Endothelial cell of umbilical vein (primary cell): ENCODE measurements at regions not wholly inside any gene's neighbourhood (a gene's known extent, or its start where the extent isn't known, plus 50 kb on each side); places are given as distances from the start of the nearest gene placed in this dataset.

Experiments
- BruUV-seq: library from RNA; stranded (reverse); fragments of 400-500 nt; replicated peaks from 2 replicates; lab custom pipeline; 2021; lab: Mats Ljungman, UMichigan
- CTCF ChIA-PET: fragments of 300-600, 350-600 bp; sonication (Branson Sonifier 250); formaldehyde crosslinking; loops from one replicate; lab custom pipeline; 2021; ENCODE audit warnings: antibody characterized with exemption, inconsistent platforms; lab: Charles Lee
- POLR2A ChIA-PET: fragments of 300-600, 350-600 bp; sonication (Branson Sonifier 250); formaldehyde crosslinking; loops from one replicate; lab custom pipeline; 2021; ENCODE audit warnings: antibody characterized with exemption, inconsistent platforms; lab: Charles Lee
- DNase-seq: peaks from one replicate; pipeline ENCODE4 v3.0.0-alpha.2; 2011; ENCODE audit warnings: low read depth, low spot score
- FAIRE-seq: peaks from 2 replicates; lab custom pipeline; 2011; peaks lifted over from hg19 to GRCh38; lab: Jason Lieb, UNC
- H2AFZ ChIP-seq: 2 replicates; pipeline ENCODE4 v1.6.0; 2012; ENCODE audit warnings: low read depth, low read length, control low read depth, inconsistent platforms
- H3K27ac ChIP-seq: 2 replicates; pipeline ENCODE4 v1.5.1; 2011; ENCODE audit warnings: low read depth, mild to moderate bottlenecking, control low read depth, low read length, moderate library complexity; ENCODE audit not compliant: insufficient read depth
- H3K27me3 ChIP-seq, 2 experiments: 2 replicates each; pipeline versions ENCODE4 v1.6.0 to v1.6.1; 2011; ENCODE audit warnings: low read length in 2 of 2, mixed read lengths in 1 of 2; ENCODE audit not compliant: control insufficient read depth in 2 of 2, insufficient read depth in 2 of 2
- H3K36me3 ChIP-seq, 2 experiments: 2 replicates in 1 of 2; 3 replicates in 1 of 2; pipeline ENCODE4 v1.5.1; 2011; ENCODE audit warnings: low read length in 2 of 2, mild to moderate bottlenecking in 1 of 2, moderate library complexity in 1 of 2; ENCODE audit not compliant: control insufficient read depth in 2 of 2, insufficient read depth in 2 of 2; ENCODE audit errors: extremely low read depth in 1 of 2
- H3K4me1 ChIP-seq: 3 replicates; pipeline ENCODE4 v1.5.1; 2011; ENCODE audit warnings: mild to moderate bottlenecking, low read length; ENCODE audit not compliant: control insufficient read depth, insufficient read depth; ENCODE audit errors: extremely low read depth
- H3K4me2 ChIP-seq: 2 replicates; pipeline ENCODE4 v1.6.1; 2011; ENCODE audit warnings: low read length, control low read depth, mixed read lengths; ENCODE audit not compliant: insufficient read depth
- H3K4me3 ChIP-seq, 3 experiments: fragments of 200-600 bp in 1 of 3; sonication (generic), shearing (Covaris generic) in 1 of 3; replicated peaks in 1 of 3; 2 replicates each; pipeline ENCODE4 v1.5.1; 2011 to 2016; ENCODE audit warnings: control low read depth in 3 of 3, low read length in 3 of 3, mild to moderate bottlenecking in 2 of 3, inconsistent platforms in 1 of 3, low read depth in 1 of 3, moderate library complexity in 1 of 3; ENCODE audit not compliant: insufficient read depth in 1 of 3
- H3K79me2 ChIP-seq: 2 replicates; pipeline ENCODE4 v1.6.0; 2012; ENCODE audit warnings: low read length, inconsistent platforms; ENCODE audit not compliant: control insufficient read depth, insufficient read depth
- H3K9ac ChIP-seq: replicated peaks from 2 replicates; pipeline ENCODE3; 2011; ENCODE audit warnings: low read length, control low read depth; ENCODE audit not compliant: insufficient read depth; ENCODE audit errors: extremely low read depth
- H3K9me1 ChIP-seq: replicated peaks from 3 replicates; pipeline ENCODE4 v1.6.0; 2011; ENCODE audit warnings: mild to moderate bottlenecking, low read length; ENCODE audit not compliant: control insufficient read depth, insufficient read depth; ENCODE audit errors: extremely low read depth
- H3K9me3 ChIP-seq: replicated peaks from 2 replicates; pipeline ENCODE4 v1.5.1; 2012; ENCODE audit warnings: low read length, inconsistent platforms; ENCODE audit not compliant: control insufficient read depth, insufficient read depth
- H4K20me1 ChIP-seq: replicated peaks from 2 replicates; pipeline ENCODE3; 2011; ENCODE audit warnings: mild to moderate bottlenecking, low read length; ENCODE audit not compliant: control insufficient read depth, insufficient read depth; ENCODE audit errors: extremely low read depth
- EZH2 ChIP-seq: IDR thresholded peaks from 2 replicates; pipeline ENCODE4 v1.6.1; 2012; ENCODE audit warnings: borderline replicate concordance, low read depth, mild to moderate bottlenecking, moderate library complexity, low read length, inconsistent platforms; ENCODE audit not compliant: severe bottlenecking
- FOS ChIP-seq: IDR thresholded peaks from 2 replicates; pipeline ENCODE4 v1.6.1; 2011; ENCODE audit warnings: mild to moderate bottlenecking, low read length, moderate library complexity, borderline replicate concordance; ENCODE audit not compliant: insufficient read depth
- GATA2 ChIP-seq: IDR thresholded peaks from 2 replicates; pipeline ENCODE4 v1.7.0; 2011; ENCODE audit warnings: low read depth, mild to moderate bottlenecking, moderate library complexity, mixed read lengths, low read length; ENCODE audit not compliant: insufficient read length, insufficient read depth
- JUN ChIP-seq: IDR thresholded peaks from 2 replicates; pipeline ENCODE4 v1.6.1; 2011; ENCODE audit warnings: borderline replicate concordance, low read depth; ENCODE audit not compliant: insufficient read length, insufficient read depth
- MYC ChIP-seq: IDR thresholded peaks from one replicate; pipeline ENCODE4 v1.6.1; 2011; ENCODE audit warnings: mild to moderate bottlenecking, low read depth, low read length
- POLR2A ChIP-seq: IDR thresholded peaks from 2 replicates; pipeline ENCODE4 v1.6.1; 2012; ENCODE audit warnings: low read depth, mild to moderate bottlenecking, control low read depth, low read length
- POLR2AphosphoS5 ChIP-seq: IDR thresholded peaks from 2 replicates; pipeline ENCODE4 v1.6.1; 2012; ENCODE audit warnings: low read depth, mild to moderate bottlenecking, control low read depth, low read length, moderate library complexity; ENCODE audit not compliant: insufficient read depth
- dilution Hi-C: fragments of 300-500 bp; cut with MboI; formaldehyde crosslinking; loops from one replicate; pipeline ENCODE4 v1.15.0; 2019; ENCODE audit warnings: low sequenced_read_pairs; ENCODE audit not compliant: extremely low pct_ligation_motif_present
- intact Hi-C: fragments of 100-400 bp; cut with micrococcal nuclease; formaldehyde crosslinking; loops from one replicate; pipeline ENCODE4 v1.10.0; 2022
- TF ChIP-seq, protein P1 (sequence below), 2 donors: IDR thresholded peaks; 1 replicate in 1 of 2; 2 replicates in 1 of 2; pipeline ENCODE4 v1.5.1; 2011; ENCODE audit warnings: low read length in 2 of 2, mild to moderate bottlenecking in 2 of 2, moderate library complexity in 2 of 2, control low read depth in 1 of 2, inconsistent platforms in 1 of 2, low read depth in 1 of 2; ENCODE audit not compliant: insufficient read depth in 1 of 2; ENCODE audit errors: extremely low read depth in 1 of 2
- TF ChIP-seq, protein P2 (sequence below): IDR thresholded peaks from 2 replicates; pipeline ENCODE4 v1.6.1; 2011; ENCODE audit not compliant: insufficient read depth, insufficient read length

DNA sequence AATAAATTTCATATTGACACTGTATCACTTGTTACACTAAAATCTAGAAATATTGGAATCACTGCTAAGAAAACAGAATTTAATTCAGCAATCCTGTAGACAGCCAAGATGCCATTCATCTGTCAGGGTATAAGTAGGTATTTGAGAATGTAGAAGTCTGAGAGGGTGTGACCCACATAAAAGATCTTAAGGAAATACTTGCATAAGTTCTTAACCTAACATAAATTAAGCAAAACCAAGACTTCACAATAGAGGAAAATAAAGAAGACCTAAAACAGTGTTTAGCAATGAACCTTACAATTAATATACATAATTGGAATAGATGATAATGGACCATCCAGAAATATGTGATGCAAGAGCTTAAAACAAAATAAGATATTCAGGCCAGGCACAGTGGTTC lies 636.2 kb downstream of the TBC1D4 start:
- intact Hi-C loops (no loop called here), dilution Hi-C loops (no loop called here)
- Histone ChIP-seq H3K4me2 (no peak overlapping the region), H3K27me3 (no peaks in the 10 kb centered on the region), H3K36me3 (no peaks in the 10 kb centered on the region), H3K4me3 (no peak overlapping the region), H3K9ac (no peak overlapping the region), H3K4me1 (no peaks in the 10 kb centered on the region), H2AFZ (no peak overlapping the region), H3K79me2 (no peaks in the 10 kb centered on the region), H3K27ac (no peak overlapping the region), H4K20me1 (no peaks in the 10 kb centered on the region), H3K9me1 (no peaks in the 10 kb centered on the region), H3K9me3 (no peaks in the 10 kb centered on the region)
- FAIRE-seq (no peak), DNase-seq (no peak)
- no peak for TF ChIP-seq POLR2AphosphoS5
- TF ChIP-seq MYC = no peak
- no peak for TF ChIP-seq EZH2
- no peak for TF ChIP-seq POLR2A
- TF ChIP-seq GATA2 = no peak
- TF ChIP-seq, protein P1, sequence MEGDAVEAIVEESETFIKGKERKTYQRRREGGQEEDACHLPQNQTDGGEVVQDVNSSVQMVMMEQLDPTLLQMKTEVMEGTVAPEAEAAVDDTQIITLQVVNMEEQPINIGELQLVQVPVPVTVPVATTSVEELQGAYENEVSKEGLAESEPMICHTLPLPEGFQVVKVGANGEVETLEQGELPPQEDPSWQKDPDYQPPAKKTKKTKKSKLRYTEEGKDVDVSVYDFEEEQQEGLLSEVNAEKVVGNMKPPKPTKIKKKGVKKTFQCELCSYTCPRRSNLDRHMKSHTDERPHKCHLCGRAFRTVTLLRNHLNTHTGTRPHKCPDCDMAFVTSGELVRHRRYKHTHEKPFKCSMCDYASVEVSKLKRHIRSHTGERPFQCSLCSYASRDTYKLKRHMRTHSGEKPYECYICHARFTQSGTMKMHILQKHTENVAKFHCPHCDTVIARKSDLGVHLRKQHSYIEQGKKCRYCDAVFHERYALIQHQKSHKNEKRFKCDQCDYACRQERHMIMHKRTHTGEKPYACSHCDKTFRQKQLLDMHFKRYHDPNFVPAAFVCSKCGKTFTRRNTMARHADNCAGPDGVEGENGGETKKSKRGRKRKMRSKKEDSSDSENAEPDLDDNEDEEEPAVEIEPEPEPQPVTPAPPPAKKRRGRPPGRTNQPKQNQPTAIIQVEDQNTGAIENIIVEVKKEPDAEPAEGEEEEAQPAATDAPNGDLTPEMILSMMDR (IDR thresholded peaks at IDR 0.05; ENCODE audit: extremely low read depth in 1 of 2, insufficient read depth in 1 of 2, low read depth in 1 of 2, low read length in 2 of 2) = no peak
- TF ChIP-seq, protein P2, sequence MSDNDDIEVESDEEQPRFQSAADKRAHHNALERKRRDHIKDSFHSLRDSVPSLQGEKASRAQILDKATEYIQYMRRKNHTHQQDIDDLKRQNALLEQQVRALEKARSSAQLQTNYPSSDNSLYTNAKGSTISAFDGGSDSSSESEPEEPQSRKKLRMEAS = no peak
- no peak for TF ChIP-seq FOS
- TF ChIP-seq JUN = no peak
- no TSS peak for BruUV-seq
- ChIA-PET CTCF (interaction anchor here (1.2 to 1.7 kb wide), 2 partner anchors 11 to 14 kb away, joined by 4 to 5 read pairs; no protein-coding TSS in a partner anchor), POLR2A (no interaction called here)
